IMR-90 (cell line): ENCODE measurements at regions not wholly inside any gene's neighbourhood (a gene's known extent, or its start where the extent isn't known, plus 50 kb on each side); places are given as distances from the start of the nearest gene placed in this dataset.

Experiments
- ATAC-seq: fragments of 200-7000 bp; cut with Tn5 transposase; 2 replicates; pipeline ENCODE4 v1.9.1; 2020; ENCODE audit warnings: low read depth, mild to moderate bottlenecking, moderate library complexity
- BruUV-seq: library from RNA; stranded (reverse); fragments of 400-500 nt; replicated peaks from 2 replicates; lab custom pipeline; 2021; lab: Mats Ljungman, UMichigan
- CTCF ChIA-PET: fragments of 300-600 bp; formaldehyde crosslinking; extraction: SDS; loops from one replicate; lab custom pipeline; 2021; ENCODE audit warnings: antibody characterized with exemption; lab: Yijun Ruan, JAX
- POLR2A ChIA-PET: fragments of 300-600 bp; sonication (Branson Sonifier 250); formaldehyde crosslinking; loops from one replicate; lab custom pipeline; 2022; ENCODE audit warnings: antibody characterized with exemption; ENCODE audit not compliant: unreplicated experiment; lab: Charles Lee
- DNase-seq: peaks from one replicate; pipeline ENCODE4 v3.0.0; 2013
- H2AFZ ChIP-seq: replicated peaks from 2 replicates; pipeline ENCODE3; 2013; ENCODE audit warnings: low read length, mild to moderate bottlenecking; ENCODE audit not compliant: poor library complexity
- H2AK5ac ChIP-seq: 2 replicates; pipeline ENCODE4 v1.6.1; 2013; ENCODE audit warnings: low read depth, low read length, inconsistent platforms
- H2AK9ac ChIP-seq: replicated peaks from 2 replicates; pipeline ENCODE3; 2013; ENCODE audit warnings: mild to moderate bottlenecking, low read depth, low read length, moderate library complexity; ENCODE audit not compliant: poor library complexity
- H2BK120ac ChIP-seq: 2 replicates; pipeline ENCODE4 v1.6.1; 2013; ENCODE audit warnings: low read depth, low read length, inconsistent platforms
- H2BK15ac ChIP-seq: 3 replicates; pipeline ENCODE4 v1.6.1; 2013; ENCODE audit warnings: low read depth, low read length, inconsistent platforms
- H2BK20ac ChIP-seq: 2 replicates; pipeline ENCODE4 v1.6.1; 2013; ENCODE audit warnings: low read depth, mild to moderate bottlenecking, inconsistent platforms, low read length, moderate library complexity
- H2BK5ac ChIP-seq: 2 replicates; pipeline ENCODE4 v1.6.1; 2013; ENCODE audit warnings: mild to moderate bottlenecking, low read depth, low read length, inconsistent platforms; ENCODE audit not compliant: poor library complexity, severe bottlenecking
- H3K14ac ChIP-seq: replicated peaks from 2 replicates; pipeline ENCODE4 v1.6.1; 2013; ENCODE audit warnings: low read depth, low read length, inconsistent platforms
- H3K18ac ChIP-seq: 2 replicates; pipeline ENCODE4 v1.6.1; 2013; ENCODE audit warnings: low read depth, low read length, control low read depth
- H3K23ac ChIP-seq: 2 replicates; pipeline ENCODE4 v1.6.1; 2013; ENCODE audit warnings: low read depth, low read length, inconsistent platforms
- H3K27ac ChIP-seq: 2 replicates; pipeline ENCODE4 v1.5.1; 2013; ENCODE audit warnings: mild to moderate bottlenecking, control low read depth, low read length; ENCODE audit not compliant: insufficient read depth
- H3K27me3 ChIP-seq: 2 replicates; pipeline ENCODE4 v1.6.1; 2013; ENCODE audit warnings: low read length; ENCODE audit not compliant: control insufficient read depth, insufficient read depth
- H3K36me3 ChIP-seq: 2 replicates; pipeline ENCODE4 v1.6.1; 2013; ENCODE audit warnings: low read length, mixed read lengths; ENCODE audit not compliant: control insufficient read depth, insufficient read depth
- H3K4ac ChIP-seq: 2 replicates; pipeline ENCODE4 v1.6.1; 2013; ENCODE audit warnings: low read depth, low read length, inconsistent platforms
- H3K4me1 ChIP-seq: 2 replicates; pipeline ENCODE4 v1.6.1; 2013; ENCODE audit warnings: low read length, mixed read lengths; ENCODE audit not compliant: control insufficient read depth, insufficient read depth
- H3K4me2 ChIP-seq: 2 replicates; pipeline ENCODE4 v1.6.1; 2013; ENCODE audit warnings: low read depth, mild to moderate bottlenecking, control low read depth, low read length, moderate library complexity
- H3K4me3 ChIP-seq: 2 replicates; pipeline ENCODE4 v1.5.1; 2013; ENCODE audit warnings: low read depth, mild to moderate bottlenecking, control low read depth, low read length, moderate library complexity; ENCODE audit not compliant: insufficient read depth
- H3K56ac ChIP-seq: 2 replicates; pipeline ENCODE4 v1.6.1; 2013; ENCODE audit warnings: low read length, inconsistent platforms; ENCODE audit not compliant: insufficient read depth; ENCODE audit errors: extremely low read depth
- H3K79me1 ChIP-seq, 2 experiments: 2 replicates each; pipeline ENCODE4 v1.6.1; 2013; ENCODE audit warnings: low read length in 2 of 2, inconsistent platforms in 1 of 2, low read depth in 1 of 2
- H3K9ac ChIP-seq: 2 replicates; pipeline ENCODE4 v1.6.1; 2013; ENCODE audit warnings: low read depth, low read length, control low read depth
- H3K9me1 ChIP-seq: 2 replicates; pipeline ENCODE4 v1.6.1; 2013; ENCODE audit warnings: low read length, inconsistent platforms; ENCODE audit not compliant: insufficient read depth
- H3K9me3 ChIP-seq: 2 replicates; pipeline ENCODE4 v1.6.1; 2013; ENCODE audit warnings: low read length; ENCODE audit not compliant: control insufficient read depth, insufficient read depth
- H4K20me1 ChIP-seq: 2 replicates; pipeline ENCODE4 v1.6.1; 2013; ENCODE audit warnings: low read length, inconsistent platforms; ENCODE audit not compliant: insufficient read depth
- H4K5ac ChIP-seq: 2 replicates; pipeline ENCODE4 v1.6.1; 2013; ENCODE audit warnings: mild to moderate bottlenecking, low read depth, low read length, control low read depth
- H4K8ac ChIP-seq, 2 experiments: 2 replicates each; pipeline ENCODE4 v1.6.1; 2013; ENCODE audit warnings: low read depth in 2 of 2, low read length in 2 of 2, control low read depth in 1 of 2, inconsistent platforms in 1 of 2
- H4K91ac ChIP-seq: 2 replicates; pipeline ENCODE4 v1.6.1; 2013; ENCODE audit warnings: low read depth, low read length, inconsistent platforms; ENCODE audit not compliant: insufficient read depth
- BHLHE40 ChIP-seq: fragments of 150-350 bp; IDR thresholded peaks from 2 replicates; pipeline ENCODE4 v1.6.1; 2016; ENCODE audit warnings: mild to moderate bottlenecking, low read depth, low read length
- CEBPB ChIP-seq: IDR thresholded peaks from 2 replicates; pipeline ENCODE4 v1.6.1; 2012; ENCODE audit warnings: low read depth, low read length, improper control_type of control experiment
- CHD1 ChIP-seq: IDR thresholded peaks from 2 replicates; pipeline ENCODE4 v1.6.1; 2012; ENCODE audit warnings: low read depth, low read length, improper control_type of control experiment
- FOS ChIP-seq: fragments of 150-350 bp; IDR thresholded peaks from 2 replicates; pipeline ENCODE4 v1.6.1; 2016; ENCODE audit warnings: low read depth, low read length
- MAFK ChIP-seq: IDR thresholded peaks from 2 replicates; pipeline ENCODE4 v1.6.1; 2012; ENCODE audit warnings: low read depth, low read length, improper control_type of control experiment
- MAZ ChIP-seq: IDR thresholded peaks from 2 replicates; pipeline ENCODE4 v1.6.1; 2012; ENCODE audit warnings: low read depth, mild to moderate bottlenecking, low read length, improper control_type of control experiment, moderate library complexity, borderline replicate concordance
- MXI1 ChIP-seq: IDR thresholded peaks from 2 replicates; pipeline ENCODE4 v1.6.1; 2012; ENCODE audit warnings: low read depth, mild to moderate bottlenecking, low read length, moderate library complexity, borderline replicate concordance
- NFE2L2 ChIP-seq: fragments of 150-350 bp; IDR thresholded peaks from 2 replicates; pipeline ENCODE4 v1.6.1; 2016; ENCODE audit warnings: low read depth, mild to moderate bottlenecking, low read length
- POLR2A ChIP-seq: IDR thresholded peaks from 2 replicates; pipeline ENCODE4 v1.6.1; 2012; ENCODE audit warnings: mild to moderate bottlenecking, low read depth, low read length
- RAD21 ChIP-seq: IDR thresholded peaks from 2 replicates; pipeline ENCODE4 v1.6.1; 2012; ENCODE audit warnings: low read length, improper control_type of control experiment
- RCOR1 ChIP-seq: IDR thresholded peaks from 2 replicates; pipeline ENCODE4 v1.6.1; 2012; ENCODE audit warnings: mild to moderate bottlenecking, low read length, improper control_type of control experiment; ENCODE audit not compliant: insufficient replicate concordance
- RFX5 ChIP-seq: IDR thresholded peaks from 2 replicates; pipeline ENCODE4 v1.8.0; 2012; ENCODE audit warnings: low read depth, mild to moderate bottlenecking, low read length, moderate library complexity
- SMC3 ChIP-seq: fragments of 150-350 bp; IDR thresholded peaks from 2 replicates; pipeline ENCODE4 v1.6.1; 2016; ENCODE audit warnings: low read depth, mild to moderate bottlenecking, antibody characterized with exemption, low read length, moderate library complexity
- WGBS, 2 experiments: methylation state at CpG; one replicate each; pipeline versions ENCODE4 v1.1.5 to v1.1.7; 2013; ENCODE audit warnings: missing lambda C conversion rate in 2 of 2; ENCODE audit not compliant: insufficient read length in 1 of 2; ENCODE audit errors: extremely low coverage in 2 of 2; 5-methylcytosine and 5-hydroxymethylcytosine counted together
- dilution Hi-C: fragments of 300-500 bp; cut with HindIII; formaldehyde crosslinking; loops from one replicate; pipeline ENCODE4 v1.14.3; 2018; ENCODE audit warnings: low sequenced_read_pairs; ENCODE audit not compliant: unreplicated experiment
- in situ Hi-C: fragments of 300-500 bp; cut with MboI; formaldehyde crosslinking; loops from 3 replicates; pipeline ENCODE4 v1.14.3; 2019; ENCODE audit warnings: low sequenced_read_pairs, inconsistent platforms, mixed read lengths
- intact Hi-C: fragments of 100-400 bp; cut with micrococcal nuclease; formaldehyde crosslinking; loops from 2 replicates; pipeline ENCODE4 v1.10.0; 2022
- TF ChIP-seq, protein P1 (sequence below): fragments of 150-350 bp; IDR thresholded peaks from 2 replicates; pipeline ENCODE4 v1.6.1; 2017; ENCODE audit warnings: mild to moderate bottlenecking, antibody characterized with exemption, low read length, low read depth
- TF ChIP-seq, protein P2 (sequence below): conservative IDR thresholded peaks from 2 replicates; pipeline ENCODE4 v1.5.1; 2012; ENCODE audit warnings: mild to moderate bottlenecking, low read depth, low read length, improper control_type of control experiment
- TF ChIP-seq, protein P3 (sequence below): fragments of 150-350 bp; IDR thresholded peaks from 2 replicates; pipeline ENCODE4 v1.6.1; 2016; ENCODE audit warnings: low read depth, mild to moderate bottlenecking, low read length, moderate library complexity, borderline replicate concordance

DNA sequence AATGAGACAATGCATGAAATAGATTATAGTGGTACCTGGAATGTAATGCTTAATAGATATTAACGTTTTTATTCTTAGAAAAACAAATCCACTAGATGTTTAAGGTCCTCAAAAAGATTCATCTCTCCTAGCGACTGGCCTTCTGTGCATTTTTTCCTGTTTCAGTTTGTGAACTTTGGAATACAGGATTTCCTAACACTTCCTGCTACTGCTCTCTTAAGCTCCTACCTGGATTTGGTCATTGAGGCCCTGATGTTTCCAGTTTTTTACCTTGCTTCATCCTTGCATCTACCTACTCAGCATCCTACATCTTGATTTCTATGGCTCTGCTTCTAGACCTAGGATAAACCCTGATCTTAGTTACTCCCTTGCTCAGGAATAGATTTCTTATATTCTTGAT, 188.4 kb downstream of the ABCC12 start:
- TF ChIP-seq BHLHE40 (no peak), CHD1 (no peak), FOS (no peak), MAZ (no peak), NFE2L2 (no peak), RFX5 (no peak), CEBPB (no peak), POLR2A (no peak), MXI1 (no peak), RAD21 (no peak), MAFK (no peak), SMC3 (no peak), RCOR1 (no peak)
- TF ChIP-seq, protein P1, sequence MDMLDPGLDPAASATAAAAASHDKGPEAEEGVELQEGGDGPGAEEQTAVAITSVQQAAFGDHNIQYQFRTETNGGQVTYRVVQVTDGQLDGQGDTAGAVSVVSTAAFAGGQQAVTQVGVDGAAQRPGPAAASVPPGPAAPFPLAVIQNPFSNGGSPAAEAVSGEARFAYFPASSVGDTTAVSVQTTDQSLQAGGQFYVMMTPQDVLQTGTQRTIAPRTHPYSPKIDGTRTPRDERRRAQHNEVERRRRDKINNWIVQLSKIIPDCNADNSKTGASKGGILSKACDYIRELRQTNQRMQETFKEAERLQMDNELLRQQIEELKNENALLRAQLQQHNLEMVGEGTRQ, result no peak
- TF ChIP-seq, protein P2, sequence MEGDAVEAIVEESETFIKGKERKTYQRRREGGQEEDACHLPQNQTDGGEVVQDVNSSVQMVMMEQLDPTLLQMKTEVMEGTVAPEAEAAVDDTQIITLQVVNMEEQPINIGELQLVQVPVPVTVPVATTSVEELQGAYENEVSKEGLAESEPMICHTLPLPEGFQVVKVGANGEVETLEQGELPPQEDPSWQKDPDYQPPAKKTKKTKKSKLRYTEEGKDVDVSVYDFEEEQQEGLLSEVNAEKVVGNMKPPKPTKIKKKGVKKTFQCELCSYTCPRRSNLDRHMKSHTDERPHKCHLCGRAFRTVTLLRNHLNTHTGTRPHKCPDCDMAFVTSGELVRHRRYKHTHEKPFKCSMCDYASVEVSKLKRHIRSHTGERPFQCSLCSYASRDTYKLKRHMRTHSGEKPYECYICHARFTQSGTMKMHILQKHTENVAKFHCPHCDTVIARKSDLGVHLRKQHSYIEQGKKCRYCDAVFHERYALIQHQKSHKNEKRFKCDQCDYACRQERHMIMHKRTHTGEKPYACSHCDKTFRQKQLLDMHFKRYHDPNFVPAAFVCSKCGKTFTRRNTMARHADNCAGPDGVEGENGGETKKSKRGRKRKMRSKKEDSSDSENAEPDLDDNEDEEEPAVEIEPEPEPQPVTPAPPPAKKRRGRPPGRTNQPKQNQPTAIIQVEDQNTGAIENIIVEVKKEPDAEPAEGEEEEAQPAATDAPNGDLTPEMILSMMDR, result no peak
- TF ChIP-seq, protein P3, sequence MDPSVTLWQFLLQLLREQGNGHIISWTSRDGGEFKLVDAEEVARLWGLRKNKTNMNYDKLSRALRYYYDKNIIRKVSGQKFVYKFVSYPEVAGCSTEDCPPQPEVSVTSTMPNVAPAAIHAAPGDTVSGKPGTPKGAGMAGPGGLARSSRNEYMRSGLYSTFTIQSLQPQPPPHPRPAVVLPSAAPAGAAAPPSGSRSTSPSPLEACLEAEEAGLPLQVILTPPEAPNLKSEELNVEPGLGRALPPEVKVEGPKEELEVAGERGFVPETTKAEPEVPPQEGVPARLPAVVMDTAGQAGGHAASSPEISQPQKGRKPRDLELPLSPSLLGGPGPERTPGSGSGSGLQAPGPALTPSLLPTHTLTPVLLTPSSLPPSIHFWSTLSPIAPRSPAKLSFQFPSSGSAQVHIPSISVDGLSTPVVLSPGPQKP, result no peak
- Histone ChIP-seq H3K56ac (no peak overlapping the region), H3K79me1 (no peaks in the 10 kb centered on the region), H3K36me3 (no peaks in the 10 kb centered on the region), H4K91ac (no peak overlapping the region), H3K27ac (no peak overlapping the region), H2BK15ac (no peak overlapping the region), H3K4me1 (no peaks in the 10 kb centered on the region), H4K20me1 (no peaks in the 10 kb centered on the region), H3K9me1 (no peaks in the 10 kb centered on the region), H3K4me2 (no peak overlapping the region), H2AK9ac (no peak overlapping the region), H3K9me3 (no peaks in the 10 kb centered on the region), H3K14ac (no peak overlapping the region), H2BK5ac (no peak overlapping the region), H3K18ac (no peak overlapping the region), H3K4ac (no peak overlapping the region), H3K9ac (no peak overlapping the region), H2BK120ac (no peak overlapping the region), H3K27me3 (no peaks in the 10 kb centered on the region), H4K8ac (no peak overlapping the region), H4K5ac (no peak overlapping the region), H2BK20ac (no peak overlapping the region), H3K23ac (no peak overlapping the region), H3K4me3 (no peak overlapping the region), H2AK5ac (no peak overlapping the region), H2AFZ (no peak overlapping the region)
- ChIA-PET POLR2A (no interaction called here), CTCF (no interaction called here)
- in situ Hi-C loops, result no loop called here
- intact Hi-C loops, result loop anchor here (10.0 kb wide), 1 partner anchor 183 kb away; no protein-coding TSS in a partner anchor
- DNase-seq (no peak), ATAC-seq (no peak)
- no TSS peak for BruUV-seq
- dilution Hi-C loops, result no loop called here
- no CpG with 5 or more reads among the region's 2 CpGs for WGBS, 2 experiments
